ENCODE measurements at regions not wholly inside any gene's neighbourhood (a gene's known extent, or its start where the extent isn't known, plus 50 kb on each side); places are given as distances from the start of the nearest gene placed in this dataset.
"Not testable (repeated sequence)": the region's sequence is repeated elsewhere in the genome, so short reads cannot be mapped to it uniquely, and the experiment has no call there.

DNA sequence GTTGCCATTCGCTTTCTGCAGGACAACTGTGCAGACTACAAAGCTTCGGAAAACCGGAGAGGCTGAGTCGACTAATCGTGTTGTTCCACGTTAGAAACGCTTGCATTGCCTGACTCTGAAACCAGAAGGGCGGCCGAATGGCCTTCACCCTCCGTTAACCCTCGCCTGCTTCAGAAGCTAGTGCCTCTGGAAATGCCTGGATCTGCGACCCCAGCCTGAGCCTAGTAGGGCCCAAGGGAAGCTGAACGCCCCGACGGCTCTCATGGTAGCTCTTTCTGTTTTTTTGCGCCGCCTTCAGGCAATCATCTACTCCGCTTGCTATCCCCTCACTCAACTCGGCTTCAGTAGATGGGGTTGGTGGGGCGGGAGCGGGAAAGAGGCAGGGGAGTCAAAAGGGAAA, 117.3 kb downstream of the PPIAL4A start:
- TF ChIP-seq, protein P1, sequence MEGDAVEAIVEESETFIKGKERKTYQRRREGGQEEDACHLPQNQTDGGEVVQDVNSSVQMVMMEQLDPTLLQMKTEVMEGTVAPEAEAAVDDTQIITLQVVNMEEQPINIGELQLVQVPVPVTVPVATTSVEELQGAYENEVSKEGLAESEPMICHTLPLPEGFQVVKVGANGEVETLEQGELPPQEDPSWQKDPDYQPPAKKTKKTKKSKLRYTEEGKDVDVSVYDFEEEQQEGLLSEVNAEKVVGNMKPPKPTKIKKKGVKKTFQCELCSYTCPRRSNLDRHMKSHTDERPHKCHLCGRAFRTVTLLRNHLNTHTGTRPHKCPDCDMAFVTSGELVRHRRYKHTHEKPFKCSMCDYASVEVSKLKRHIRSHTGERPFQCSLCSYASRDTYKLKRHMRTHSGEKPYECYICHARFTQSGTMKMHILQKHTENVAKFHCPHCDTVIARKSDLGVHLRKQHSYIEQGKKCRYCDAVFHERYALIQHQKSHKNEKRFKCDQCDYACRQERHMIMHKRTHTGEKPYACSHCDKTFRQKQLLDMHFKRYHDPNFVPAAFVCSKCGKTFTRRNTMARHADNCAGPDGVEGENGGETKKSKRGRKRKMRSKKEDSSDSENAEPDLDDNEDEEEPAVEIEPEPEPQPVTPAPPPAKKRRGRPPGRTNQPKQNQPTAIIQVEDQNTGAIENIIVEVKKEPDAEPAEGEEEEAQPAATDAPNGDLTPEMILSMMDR (CRISPR knock-in tag; IDR thresholded peaks at IDR 0.05) = not testable (repeated sequence)
- TF ChIP-seq POLR2A (IDR thresholded peaks at IDR 0.05; ENCODE audit: insufficient read depth in 1 of 2, low read depth in 2 of 2, low read length in 2 of 2); JUN (CRISPR knock-in tag; IDR thresholded peaks at IDR 0.05); IRF2 (CRISPR knock-in tag; IDR thresholded peaks at IDR 0.05); JUND (CRISPR knock-in tag; IDR thresholded peaks at IDR 0.05); SRSF9 (IDR thresholded peaks at IDR 0.05; ENCODE audit: borderline replicate concordance, insufficient read depth, low read depth, low read length, poor library complexity, severe bottlenecking); GABPA (IDR thresholded peaks at IDR 0.05; ENCODE audit: low read depth, low read length); GABPA (CRISPR knock-in tag; IDR thresholded peaks at IDR 0.05; ENCODE audit: low read depth); TARDBP (CRISPR knock-in tag; IDR thresholded peaks at IDR 0.05); HNRNPLL (IDR thresholded peaks at IDR 0.05; ENCODE audit: low read depth, low read length, poor library complexity, severe bottlenecking): not testable (repeated sequence)
- TF ChIP-seq, protein P2, sequence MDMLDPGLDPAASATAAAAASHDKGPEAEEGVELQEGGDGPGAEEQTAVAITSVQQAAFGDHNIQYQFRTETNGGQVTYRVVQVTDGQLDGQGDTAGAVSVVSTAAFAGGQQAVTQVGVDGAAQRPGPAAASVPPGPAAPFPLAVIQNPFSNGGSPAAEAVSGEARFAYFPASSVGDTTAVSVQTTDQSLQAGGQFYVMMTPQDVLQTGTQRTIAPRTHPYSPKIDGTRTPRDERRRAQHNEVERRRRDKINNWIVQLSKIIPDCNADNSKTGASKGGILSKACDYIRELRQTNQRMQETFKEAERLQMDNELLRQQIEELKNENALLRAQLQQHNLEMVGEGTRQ (IDR thresholded peaks at IDR 0.05; ENCODE audit: low read depth, low read length) = not testable (repeated sequence)
- TF ChIP-seq, protein P2 (CRISPR knock-in tag; IDR thresholded peaks at IDR 0.05; ENCODE audit: borderline replicate concordance) = not testable (repeated sequence)
- TF ChIP-seq, protein P3, sequence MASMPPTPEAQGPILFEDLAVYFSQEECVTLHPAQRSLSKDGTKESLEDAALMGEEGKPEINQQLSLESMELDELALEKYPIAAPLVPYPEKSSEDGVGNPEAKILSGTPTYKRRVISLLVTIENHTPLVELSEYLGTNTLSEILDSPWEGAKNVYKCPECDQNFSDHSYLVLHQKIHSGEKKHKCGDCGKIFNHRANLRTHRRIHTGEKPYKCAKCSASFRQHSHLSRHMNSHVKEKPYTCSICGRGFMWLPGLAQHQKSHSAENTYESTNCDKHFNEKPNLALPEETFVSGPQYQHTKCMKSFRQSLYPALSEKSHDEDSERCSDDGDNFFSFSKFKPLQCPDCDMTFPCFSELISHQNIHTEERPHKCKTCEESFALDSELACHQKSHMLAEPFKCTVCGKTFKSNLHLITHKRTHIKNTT (CRISPR knock-in tag; IDR thresholded peaks at IDR 0.05) = not testable (repeated sequence)

Data from HepG2 (cell line).